SHP77 (cell line): ENCODE measurements at regions not wholly inside any gene's neighbourhood (a gene's known extent, or its start where the extent isn't known, plus 50 kb on each side); places are given as distances from the start of the nearest gene placed in this dataset.

ENCODE experiments used
- DNase-seq, 2 experiments: peaks; one replicate each; lab custom pipeline; 2025; lab: John Stamatoyannopoulos, UW

GRCh38 chr2:64338910-64339500 is 115.0 kb upstream of the LGALSL start:
- DNase-seq, result no peak

GRCh38 chr2:64341461-64341860 is 112.5 kb upstream of the LGALSL start:
- DNase-seq, result no peak

GRCh38 chr2:64342195-64343099 is 111.5 kb upstream of the LGALSL start:
- no peak for DNase-seq

- no peak for DNase-seq
Measured at GRCh38 chr2:64344999-64345576, 108.9 kb upstream of the LGALSL start.

- no peak for DNase-seq
Measured at GRCh38 chr2:64345998-64346397, 108.0 kb upstream of the LGALSL start.

GRCh38 chr2:64348386-64349130 is 105.4 kb upstream of the LGALSL start:
- DNase-seq, result no peak

GRCh38 chr2:64349131-64349530 is 104.8 kb upstream of the LGALSL start:
- DNase-seq, result no peak

- DNase-seq, result no peak
Measured at GRCh38 chr2:64350996-64351395, 103.0 kb upstream of the LGALSL start.

GRCh38 chr2:64352292-64352691 is 101.7 kb upstream of the LGALSL start:
- DNase-seq, result no peak

- DNase-seq, result no peak
Measured at GRCh38 chr2:64354857-64355680, 98.9 kb upstream of the LGALSL start.

GRCh38 chr2:64356906-64357305 is 97.1 kb upstream of the LGALSL start:
- DNase-seq, result no peak

- no peak for DNase-seq
Measured at GRCh38 chr2:64359171-64359891, 94.6 kb upstream of the LGALSL start.

GRCh38 chr2:64359892-64360657 is 93.9 kb upstream of the LGALSL start:
- no peak for DNase-seq

GRCh38 chr2:64361151-64361938 is 92.6 kb upstream of the LGALSL start:
- DNase-seq, result no peak

- DNase-seq, result no peak
Measured at GRCh38 chr2:64362562-64363026, 91.4 kb upstream of the LGALSL start.

GRCh38 chr2:64363140-64363539 is 90.8 kb upstream of the LGALSL start:
- DNase-seq, result no peak

GRCh38 chr2:64363848-64364247 is 90.1 kb upstream of the LGALSL start:
- no peak for DNase-seq

GRCh38 chr2:64367444-64368232 is 86.3 kb upstream of the LGALSL start:
- DNase-seq, result no peak
